Epithelial cell of proximal tubule (primary cell): ENCODE measurements at regions not wholly inside any gene's neighbourhood (a gene's known extent, or its start where the extent isn't known, plus 50 kb on each side); places are given as distances from the start of the nearest gene placed in this dataset.
A peak's percentile ranks its signal among the peaks of the same experiment; 100 is the strongest.
"Not testable (repeated sequence)": the region's sequence is repeated elsewhere in the genome, so short reads cannot be mapped to it uniquely, and the experiment has no call there.

Source experiments
- DNase-seq: peaks from one replicate; pipeline ENCODE4 v3.0.0-alpha.2; 2011; ENCODE audit warnings: low read depth
- H3K4me3 ChIP-seq: 2 replicates; pipeline ENCODE4 v1.5.1; 2011; ENCODE audit warnings: low read depth, mild to moderate bottlenecking, low read length
- CTCF ChIP-seq: conservative IDR thresholded peaks from 2 replicates; pipeline ENCODE4 v1.5.1; 2012; ENCODE audit warnings: low read depth, mild to moderate bottlenecking, low read length

GRCh38 chr13:71306821-71307220 lies 560.2 kb downstream of the DACH1 start:
- TF ChIP-seq CTCF = no peak
- no peak overlapping the region for H3K4me3 ChIP-seq
- DNase-seq = no peak

GRCh38 chr13:71304861-71305260 lies 562.1 kb downstream of the DACH1 start:
- no peak for TF ChIP-seq CTCF
- DNase-seq = no peak

GRCh38 chr13:71303144-71303543 lies 563.9 kb downstream of the DACH1 start:
- TF ChIP-seq CTCF = peak; percentile 42
- H3K4me3 ChIP-seq = no peak overlapping the region
- DNase-seq = no peak

More at GRCh38 chr13:71304861-71305260, 562.1 kb downstream of the DACH1 start:
- H3K4me3 ChIP-seq = no peak overlapping the region

GRCh38 chr13:71300602-71301001 lies 566.4 kb downstream of the DACH1 start:
- no peak for DNase-seq
- TF ChIP-seq CTCF = no peak
- H3K4me3 ChIP-seq = no peak overlapping the region

GRCh38 chr13:71291842-71292146 lies 575.2 kb downstream of the DACH1 start:
- no peak overlapping the region for H3K4me3 ChIP-seq
- no peak for DNase-seq
- TF ChIP-seq CTCF = no peak

GRCh38 chr13:71290963-71291841 lies 575.8 kb downstream of the DACH1 start:
- peak overlapping the region; percentile 60 for H3K4me3 ChIP-seq
- TF ChIP-seq CTCF = no peak
- DNase-seq = peak; percentile 70

GRCh38 chr13:71289980-71290379 lies 577.0 kb downstream of the DACH1 start:
- H3K4me3 ChIP-seq, DNase-seq: not testable (repeated sequence)
